GM19351 (cell line): ENCODE measurements at regions not wholly inside any gene's neighbourhood (a gene's known extent, or its start where the extent isn't known, plus 50 kb on each side); places are given as distances from the start of the nearest gene placed in this dataset.

Source experiments
- ATAC-seq: cut with Tn5 transposase; IDR thresholded peaks from one replicate; pipeline ENCODE4 v1.9.1; 2021; ENCODE audit warnings: mild to moderate bottlenecking, moderate library complexity; ENCODE audit not compliant: unreplicated experiment

DNA sequence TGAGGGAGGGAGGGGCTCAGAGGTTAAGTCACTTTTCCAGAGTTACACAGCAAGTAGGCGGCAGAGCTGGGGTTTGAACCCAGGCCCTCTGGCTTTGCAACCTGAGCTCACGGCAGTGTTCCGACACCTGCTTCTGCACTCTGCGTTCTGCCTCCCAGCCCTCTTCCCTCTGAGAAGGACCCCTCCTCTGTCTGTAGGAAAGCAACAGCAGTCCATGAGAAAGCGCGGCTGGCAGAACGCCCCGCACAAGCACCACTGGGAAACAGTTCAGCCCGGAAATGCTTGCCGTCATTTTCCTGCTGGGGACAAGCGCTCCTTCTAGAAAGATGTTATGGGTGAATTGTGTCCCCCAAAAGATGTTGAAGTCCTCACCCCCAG, 241.1 kb downstream of the NPHP4 start:
- no peak for ATAC-seq

GRCh38 chr1:5750186-5751162, 241.8 kb downstream of the NPHP4 start:
- ATAC-seq = no peak

GRCh38 chr1:5748286-5749225, 243.7 kb downstream of the NPHP4 start:
- no peak for ATAC-seq

- no peak for ATAC-seq
Observed at GRCh38 chr1:5747426-5748285, 244.6 kb downstream of the NPHP4 start.

GRCh38 chr1:5746611-5747425, 245.4 kb downstream of the NPHP4 start:
- ATAC-seq = no peak

DNA sequence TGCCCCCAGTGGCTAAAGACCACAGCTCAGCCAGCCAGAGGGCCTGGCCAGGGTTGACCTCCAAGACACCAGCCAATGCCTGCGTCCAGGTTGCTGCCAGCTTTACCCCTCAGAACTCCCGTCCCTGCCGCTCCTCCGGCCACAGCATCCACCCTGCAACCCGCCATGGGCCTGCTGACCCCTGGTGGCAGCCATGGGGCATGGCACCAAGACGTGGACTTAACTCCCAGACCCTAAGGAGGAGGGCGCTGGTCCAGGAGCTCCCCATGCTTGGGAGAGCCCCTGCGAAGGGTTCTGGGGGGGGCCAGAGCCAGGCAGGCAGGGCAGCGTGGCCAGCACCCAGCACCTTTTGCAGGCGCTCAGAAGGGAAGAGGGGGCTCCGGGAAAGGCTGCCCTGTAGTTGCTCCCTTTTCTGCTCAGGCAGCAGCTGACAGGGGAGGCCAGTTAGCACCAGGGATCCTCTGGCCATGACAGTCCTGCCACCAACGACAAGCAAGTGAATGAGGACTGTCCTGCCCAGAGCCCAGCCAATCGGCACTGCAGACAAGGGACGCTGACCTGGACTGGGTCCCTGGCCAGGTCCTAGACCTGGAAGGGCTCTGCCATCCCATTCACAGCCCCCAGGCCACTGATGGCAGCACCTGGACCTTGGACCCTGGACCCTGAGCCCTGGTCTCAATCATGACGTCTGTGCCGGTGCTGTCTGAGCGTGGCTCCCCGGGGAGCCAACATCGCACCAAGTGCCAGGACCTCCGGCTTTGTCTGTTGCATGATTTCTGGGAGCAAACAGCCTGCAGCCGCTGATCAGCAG, 246.2 kb downstream of the NPHP4 start:
- peak; percentile 97 for ATAC-seq

DNA sequence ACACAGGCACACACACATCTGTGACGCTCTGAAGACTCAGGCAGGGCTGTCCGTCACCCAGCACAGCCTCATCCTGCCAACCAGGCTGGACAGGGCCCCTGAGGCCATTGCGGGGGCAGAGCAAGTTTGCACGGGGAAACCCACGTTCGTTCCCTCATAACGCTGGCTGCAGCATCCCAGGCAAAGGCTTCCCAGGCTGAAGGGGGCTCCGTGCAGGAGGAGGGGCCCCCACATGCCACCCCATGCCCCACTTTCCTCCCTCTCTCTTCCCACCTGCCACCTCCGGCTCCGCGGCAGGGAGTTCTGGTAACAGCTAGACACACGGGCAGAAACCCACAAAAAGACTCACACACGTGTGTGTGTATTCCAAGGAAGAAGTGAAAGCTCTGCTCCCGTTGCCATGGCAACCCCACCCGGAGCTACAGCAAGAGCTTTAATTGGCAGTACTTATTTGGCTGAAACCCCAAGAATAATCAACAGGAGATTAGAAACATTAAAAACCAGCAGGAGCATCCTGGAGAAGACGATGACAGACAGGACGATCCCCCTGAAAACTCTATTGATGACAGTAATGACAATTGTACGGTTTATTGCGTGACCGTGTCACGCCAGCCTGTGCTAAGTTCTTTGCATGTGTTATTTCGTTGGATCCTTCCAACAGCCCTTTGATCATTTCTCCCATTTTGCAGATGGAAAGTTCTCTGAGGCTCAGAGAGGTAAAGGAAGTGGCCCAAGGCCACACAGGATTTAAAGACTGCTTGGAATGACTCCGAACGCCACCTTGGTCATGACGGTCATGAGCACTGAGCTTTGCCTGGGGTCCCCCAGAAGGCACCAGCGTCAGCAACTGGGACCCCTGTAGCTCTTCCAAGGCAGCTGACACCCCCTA, 247.1 kb downstream of the NPHP4 start:
- ATAC-seq = no peak

DNA sequence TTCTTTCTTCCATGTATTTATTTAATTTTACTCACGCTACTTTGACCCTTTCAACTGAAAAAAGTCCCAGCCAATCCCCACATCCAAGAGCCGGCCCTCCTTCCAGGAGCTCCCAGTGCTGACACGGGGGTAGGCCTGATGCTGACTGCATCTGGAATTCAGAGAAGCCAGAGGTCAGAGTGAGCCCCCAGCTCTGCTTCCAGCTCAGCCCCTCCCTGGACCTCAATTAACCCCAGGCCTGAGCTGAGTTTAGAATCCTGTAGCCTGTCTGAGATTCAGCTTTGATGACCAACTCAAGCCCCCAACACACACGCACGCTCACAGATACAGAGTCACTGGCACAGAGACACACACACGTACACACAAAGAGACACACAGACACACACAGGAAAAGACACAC, 247.9 kb downstream of the NPHP4 start:
- no peak for ATAC-seq

- ATAC-seq = no peak
Observed at GRCh38 chr1:5743435-5744095, 248.7 kb downstream of the NPHP4 start.

- no peak for ATAC-seq
Observed at GRCh38 chr1:5742801-5743200, 249.4 kb downstream of the NPHP4 start.

DNA sequence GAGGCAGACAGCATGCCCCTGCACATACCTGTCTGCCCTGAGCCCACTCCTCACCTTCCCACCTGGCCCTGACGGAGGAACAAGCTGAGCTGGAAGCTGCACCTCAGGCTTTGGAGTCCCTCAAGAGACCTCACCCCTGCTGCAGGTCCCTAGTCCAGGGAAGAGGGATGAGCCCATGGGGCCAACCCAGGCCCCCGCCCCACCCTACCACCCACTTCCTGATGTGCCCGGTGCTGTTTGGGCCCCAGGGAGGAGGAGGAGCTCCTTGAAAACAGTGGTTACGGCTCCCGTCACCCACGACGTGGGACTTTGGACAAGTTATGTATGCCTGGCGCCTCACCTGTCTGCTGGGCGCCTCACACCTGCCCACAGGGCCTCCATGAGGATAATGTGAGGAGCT, 250.2 kb downstream of the NPHP4 start:
- no peak for ATAC-seq

GRCh38 chr1:5740865-5741860, 251.1 kb downstream of the NPHP4 start:
- no peak for ATAC-seq

GRCh38 chr1:5740450-5740849, 251.8 kb downstream of the NPHP4 start:
- ATAC-seq = no peak

GRCh38 chr1:5739561-5740078, 252.6 kb downstream of the NPHP4 start:
- ATAC-seq = no peak

DNA sequence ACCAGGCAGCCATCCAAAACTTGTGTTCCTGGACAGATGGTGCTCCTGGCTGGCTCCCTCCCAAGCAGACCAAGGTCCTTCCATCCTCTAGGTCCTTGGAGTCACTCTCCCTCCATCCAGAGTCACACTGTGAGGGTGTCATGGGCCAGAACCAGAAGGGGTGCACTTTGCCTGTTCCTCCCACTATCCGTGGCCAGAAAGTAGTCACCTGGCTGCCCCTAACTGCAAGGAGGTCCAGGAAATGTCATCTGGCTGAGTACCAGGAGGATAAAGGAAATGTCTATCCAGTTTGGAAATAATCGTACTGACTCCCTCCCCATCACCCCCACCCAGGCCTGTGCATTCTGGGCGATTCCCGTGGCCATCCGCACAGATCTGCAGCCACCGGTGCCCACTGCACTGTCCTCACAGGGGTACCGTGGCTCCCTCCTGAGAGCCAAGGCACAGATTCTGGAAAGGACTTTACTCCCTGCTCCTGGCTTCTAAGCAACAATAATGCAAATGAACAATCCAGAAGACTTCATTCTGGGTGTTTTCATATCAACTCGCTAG, 253.2 kb downstream of the NPHP4 start:
- ATAC-seq = no peak

DNA sequence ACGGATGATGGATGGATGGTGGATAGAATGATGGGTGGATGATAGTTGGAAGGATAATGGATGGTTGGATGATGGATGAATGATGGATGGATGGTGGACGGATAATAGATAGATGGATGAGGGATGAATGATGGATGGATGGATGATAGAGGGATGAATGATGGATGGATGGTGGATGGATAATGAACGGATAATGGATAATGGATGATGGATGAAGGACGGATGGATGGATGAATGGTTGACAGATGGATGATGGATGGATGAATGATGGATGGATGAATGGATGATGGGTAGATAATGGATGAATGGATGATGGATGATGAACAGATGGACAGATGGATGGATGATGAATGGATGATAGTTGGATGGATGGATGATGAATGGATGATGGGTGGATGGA, 255.1 kb downstream of the NPHP4 start:
- ATAC-seq = no peak
